ENCODE measurements at regions not wholly inside any gene's neighbourhood (a gene's known extent, or its start where the extent isn't known, plus 50 kb on each side); places are given as distances from the start of the nearest gene placed in this dataset.

DNA sequence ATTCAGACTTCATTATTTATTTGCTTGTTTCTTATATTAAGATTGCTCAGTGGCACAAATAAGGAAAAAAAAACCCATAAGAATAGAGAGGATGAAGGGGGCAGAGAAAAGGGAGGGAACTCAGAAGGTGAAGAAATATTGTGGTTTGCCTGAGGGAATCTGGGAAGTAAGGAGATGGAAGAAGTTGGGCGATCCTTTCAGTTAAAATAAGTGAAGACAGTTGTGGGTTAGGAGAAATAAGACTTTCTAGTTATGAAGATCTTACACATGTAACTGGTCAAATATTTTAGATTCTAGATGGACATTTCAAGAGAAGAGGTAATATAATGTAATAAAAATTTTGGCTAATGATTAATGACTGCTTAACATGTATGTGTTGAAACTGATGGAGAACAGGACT is 138.7 kb upstream of the LIMCH1 start:
- TF ChIP-seq EZH2 (IDR thresholded peaks at IDR 0.05; ENCODE audit: borderline replicate concordance, insufficient read depth, low read depth, low read length, poor library complexity, severe bottlenecking) = no peak
- TF ChIP-seq, protein P1, sequence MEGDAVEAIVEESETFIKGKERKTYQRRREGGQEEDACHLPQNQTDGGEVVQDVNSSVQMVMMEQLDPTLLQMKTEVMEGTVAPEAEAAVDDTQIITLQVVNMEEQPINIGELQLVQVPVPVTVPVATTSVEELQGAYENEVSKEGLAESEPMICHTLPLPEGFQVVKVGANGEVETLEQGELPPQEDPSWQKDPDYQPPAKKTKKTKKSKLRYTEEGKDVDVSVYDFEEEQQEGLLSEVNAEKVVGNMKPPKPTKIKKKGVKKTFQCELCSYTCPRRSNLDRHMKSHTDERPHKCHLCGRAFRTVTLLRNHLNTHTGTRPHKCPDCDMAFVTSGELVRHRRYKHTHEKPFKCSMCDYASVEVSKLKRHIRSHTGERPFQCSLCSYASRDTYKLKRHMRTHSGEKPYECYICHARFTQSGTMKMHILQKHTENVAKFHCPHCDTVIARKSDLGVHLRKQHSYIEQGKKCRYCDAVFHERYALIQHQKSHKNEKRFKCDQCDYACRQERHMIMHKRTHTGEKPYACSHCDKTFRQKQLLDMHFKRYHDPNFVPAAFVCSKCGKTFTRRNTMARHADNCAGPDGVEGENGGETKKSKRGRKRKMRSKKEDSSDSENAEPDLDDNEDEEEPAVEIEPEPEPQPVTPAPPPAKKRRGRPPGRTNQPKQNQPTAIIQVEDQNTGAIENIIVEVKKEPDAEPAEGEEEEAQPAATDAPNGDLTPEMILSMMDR (IDR thresholded peaks at IDR 0.05) = no peak

All from B cell (primary cell).